ENCODE measurements at regions not wholly inside any gene's neighbourhood (a gene's known extent, or its start where the extent isn't known, plus 50 kb on each side); places are given as distances from the start of the nearest gene placed in this dataset.

DNA sequence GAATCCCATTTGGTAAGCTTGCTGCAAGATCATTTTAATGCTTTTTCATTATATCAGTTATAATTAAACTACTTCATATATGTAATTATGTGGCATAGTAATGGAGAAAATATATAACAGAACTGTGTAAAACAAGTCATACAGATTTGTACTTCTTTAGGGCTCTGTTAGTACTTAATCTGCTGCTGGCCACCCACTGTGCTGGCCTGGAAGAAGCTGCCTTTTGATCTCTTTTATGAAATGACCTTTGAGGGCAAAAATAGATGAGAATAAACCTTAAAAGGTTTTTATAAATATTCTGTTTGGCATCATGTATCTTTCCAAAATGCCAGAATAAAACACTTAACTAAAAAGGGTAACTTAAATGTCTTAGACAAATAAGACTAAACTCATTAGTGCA is 262.9 kb downstream of the ZIC1 start (continued):
- no peak for TF ChIP-seq STAT1 (conservative IDR thresholded peaks at IDR 0.05)
- no peak for TF ChIP-seq NFYA (IDR thresholded peaks at IDR 0.05; ENCODE audit: borderline replicate concordance, low read depth, low read length)

DNA sequence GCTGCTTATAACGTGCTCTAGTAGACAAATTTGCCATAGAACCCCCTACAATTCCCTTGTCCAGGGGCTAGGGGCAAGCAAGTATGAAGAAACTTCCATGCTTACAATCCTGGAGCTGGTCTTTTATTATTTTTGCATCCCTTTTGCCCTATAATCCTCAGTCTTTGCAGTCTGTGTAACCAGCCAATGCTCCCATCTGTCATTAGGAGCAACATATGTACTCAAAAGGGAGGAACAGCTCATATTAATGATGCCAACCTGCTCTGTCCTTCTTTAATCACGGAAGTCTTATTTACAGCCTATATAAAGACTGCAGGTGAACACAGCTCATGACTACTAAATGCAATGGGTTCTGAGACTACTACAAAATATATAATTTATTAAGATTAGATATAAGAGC is 263.3 kb downstream of the ZIC1 start:
- Histone ChIP-seq H2AFZ (ENCODE audit: control insufficient read depth, low read depth, low read length) (no peak overlapping the region), H3K4me3 (no peak overlapping the region), H3K36me3 (ENCODE audit: control insufficient read depth in 2 of 2, insufficient read depth in 2 of 2, low read length in 1 of 2) (no peaks in the 10 kb centered on the region), H3K79me2 (ENCODE audit: control insufficient read depth, insufficient read depth, low read length) (no peaks in the 10 kb centered on the region), H3K9me3 (replicated peaks; ENCODE audit: control insufficient read depth, insufficient read depth, low read length) (no peaks in the 10 kb centered on the region), H3K4me2 (ENCODE audit: control insufficient read depth, insufficient read depth) (no peak overlapping the region), H3K27ac (ENCODE audit: control insufficient read depth, insufficient read depth) (no peak overlapping the region), H3K4me1 (ENCODE audit: control insufficient read depth, insufficient read depth, low read length) (no peaks in the 10 kb centered on the region), H3K27me3 (replicated peaks in 1 of 2; ENCODE audit: control insufficient read depth in 2 of 2, insufficient read depth in 2 of 2, low read length in 1 of 2) (no peaks in the 10 kb centered on the region), H4K20me1 (ENCODE audit: control insufficient read depth, insufficient read depth) (no peaks in the 10 kb centered on the region), H3K9ac (ENCODE audit: control insufficient read depth, insufficient read depth, low read length) (no peak overlapping the region)
- ChIA-PET CTCF (no interaction called here), SMC1A (ENCODE audit: uncharacterized antibody, unreplicated experiment) (interaction anchor here (0.9 to 1.9 kb wide), 5 partner anchors 9 to 273 kb away, joined by 3 to 6 read pairs (median 5); no protein-coding TSS in a partner anchor), POLR2A (no interaction called here), RAD21 (ENCODE audit: unreplicated experiment) (no interaction called here)
- FAIRE-seq (no peak), DNase-seq (ENCODE audit: low read depth, low spot score) (no peak), ATAC-seq (no peak)
- intact Hi-C loops (cut with micrococcal nuclease; ENCODE audit: unreplicated experiment) (no loop called here), in situ Hi-C loops (cut with MboI) (no loop called here)
- no TSS peak for BruUV-seq (replicated peaks)
- 0% methylated on average over 2 of the region's 2 CpGs for WGBS (ENCODE audit: insufficient coverage, insufficient replicate concordance, low lambda C conversion rate, missing lambda C conversion rate)
- TF ChIP-seq EP300 (IDR thresholded peaks at IDR 0.05; ENCODE audit: borderline replicate concordance in 1 of 2, control insufficient read depth in 1 of 2, low read depth in 2 of 2, low read length in 2 of 2) (no peak), RELA (IDR thresholded peaks at IDR 0.05; ENCODE audit: borderline replicate concordance, partially characterized antibody) (no peak), EGR1 (IDR thresholded peaks at IDR 0.05; ENCODE audit: borderline replicate concordance in 1 of 2, low read depth in 2 of 2, low read length in 2 of 2) (no peak), MTA2 (IDR thresholded peaks at IDR 0.05; ENCODE audit: low read depth) (no peak), RBBP5 (conservative IDR thresholded peaks at IDR 0.05) (no peak), CBFB (IDR thresholded peaks at IDR 0.05; ENCODE audit: low read depth) (no peak)
- TF ChIP-seq, protein P1, sequence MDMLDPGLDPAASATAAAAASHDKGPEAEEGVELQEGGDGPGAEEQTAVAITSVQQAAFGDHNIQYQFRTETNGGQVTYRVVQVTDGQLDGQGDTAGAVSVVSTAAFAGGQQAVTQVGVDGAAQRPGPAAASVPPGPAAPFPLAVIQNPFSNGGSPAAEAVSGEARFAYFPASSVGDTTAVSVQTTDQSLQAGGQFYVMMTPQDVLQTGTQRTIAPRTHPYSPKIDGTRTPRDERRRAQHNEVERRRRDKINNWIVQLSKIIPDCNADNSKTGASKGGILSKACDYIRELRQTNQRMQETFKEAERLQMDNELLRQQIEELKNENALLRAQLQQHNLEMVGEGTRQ (IDR thresholded peaks at IDR 0.05; ENCODE audit: borderline replicate concordance, low read depth, low read length), result no peak
- TF ChIP-seq, protein P2, sequence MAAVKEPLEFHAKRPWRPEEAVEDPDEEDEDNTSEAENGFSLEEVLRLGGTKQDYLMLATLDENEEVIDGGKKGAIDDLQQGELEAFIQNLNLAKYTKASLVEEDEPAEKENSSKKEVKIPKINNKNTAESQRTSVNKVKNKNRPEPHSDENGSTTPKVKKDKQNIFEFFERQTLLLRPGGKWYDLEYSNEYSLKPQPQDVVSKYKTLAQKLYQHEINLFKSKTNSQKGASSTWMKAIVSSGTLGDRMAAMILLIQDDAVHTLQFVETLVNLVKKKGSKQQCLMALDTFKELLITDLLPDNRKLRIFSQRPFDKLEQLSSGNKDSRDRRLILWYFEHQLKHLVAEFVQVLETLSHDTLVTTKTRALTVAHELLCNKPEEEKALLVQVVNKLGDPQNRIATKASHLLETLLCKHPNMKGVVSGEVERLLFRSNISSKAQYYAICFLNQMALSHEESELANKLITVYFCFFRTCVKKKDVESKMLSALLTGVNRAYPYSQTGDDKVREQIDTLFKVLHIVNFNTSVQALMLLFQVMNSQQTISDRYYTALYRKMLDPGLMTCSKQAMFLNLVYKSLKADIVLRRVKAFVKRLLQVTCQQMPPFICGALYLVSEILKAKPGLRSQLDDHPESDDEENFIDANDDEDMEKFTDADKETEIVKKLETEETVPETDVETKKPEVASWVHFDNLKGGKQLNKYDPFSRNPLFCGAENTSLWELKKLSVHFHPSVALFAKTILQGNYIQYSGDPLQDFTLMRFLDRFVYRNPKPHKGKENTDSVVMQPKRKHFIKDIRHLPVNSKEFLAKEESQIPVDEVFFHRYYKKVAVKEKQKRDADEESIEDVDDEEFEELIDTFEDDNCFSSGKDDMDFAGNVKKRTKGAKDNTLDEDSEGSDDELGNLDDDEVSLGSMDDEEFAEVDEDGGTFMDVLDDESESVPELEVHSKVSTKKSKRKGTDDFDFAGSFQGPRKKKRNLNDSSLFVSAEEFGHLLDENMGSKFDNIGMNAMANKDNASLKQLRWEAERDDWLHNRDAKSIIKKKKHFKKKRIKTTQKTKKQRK (IDR thresholded peaks at IDR 0.05; ENCODE audit: low read depth, low read length), result no peak
- TF ChIP-seq, protein P3, sequence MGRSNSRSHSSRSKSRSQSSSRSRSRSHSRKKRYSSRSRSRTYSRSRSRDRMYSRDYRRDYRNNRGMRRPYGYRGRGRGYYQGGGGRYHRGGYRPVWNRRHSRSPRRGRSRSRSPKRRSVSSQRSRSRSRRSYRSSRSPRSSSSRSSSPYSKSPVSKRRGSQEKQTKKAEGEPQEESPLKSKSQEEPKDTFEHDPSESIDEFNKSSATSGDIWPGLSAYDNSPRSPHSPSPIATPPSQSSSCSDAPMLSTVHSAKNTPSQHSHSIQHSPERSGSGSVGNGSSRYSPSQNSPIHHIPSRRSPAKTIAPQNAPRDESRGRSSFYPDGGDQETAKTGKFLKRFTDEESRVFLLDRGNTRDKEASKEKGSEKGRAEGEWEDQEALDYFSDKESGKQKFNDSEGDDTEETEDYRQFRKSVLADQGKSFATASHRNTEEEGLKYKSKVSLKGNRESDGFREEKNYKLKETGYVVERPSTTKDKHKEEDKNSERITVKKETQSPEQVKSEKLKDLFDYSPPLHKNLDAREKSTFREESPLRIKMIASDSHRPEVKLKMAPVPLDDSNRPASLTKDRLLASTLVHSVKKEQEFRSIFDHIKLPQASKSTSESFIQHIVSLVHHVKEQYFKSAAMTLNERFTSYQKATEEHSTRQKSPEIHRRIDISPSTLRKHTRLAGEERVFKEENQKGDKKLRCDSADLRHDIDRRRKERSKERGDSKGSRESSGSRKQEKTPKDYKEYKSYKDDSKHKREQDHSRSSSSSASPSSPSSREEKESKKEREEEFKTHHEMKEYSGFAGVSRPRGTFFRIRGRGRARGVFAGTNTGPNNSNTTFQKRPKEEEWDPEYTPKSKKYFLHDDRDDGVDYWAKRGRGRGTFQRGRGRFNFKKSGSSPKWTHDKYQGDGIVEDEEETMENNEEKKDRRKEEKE (IDR thresholded peaks at IDR 0.05), result no peak
- TF ChIP-seq, protein P4, sequence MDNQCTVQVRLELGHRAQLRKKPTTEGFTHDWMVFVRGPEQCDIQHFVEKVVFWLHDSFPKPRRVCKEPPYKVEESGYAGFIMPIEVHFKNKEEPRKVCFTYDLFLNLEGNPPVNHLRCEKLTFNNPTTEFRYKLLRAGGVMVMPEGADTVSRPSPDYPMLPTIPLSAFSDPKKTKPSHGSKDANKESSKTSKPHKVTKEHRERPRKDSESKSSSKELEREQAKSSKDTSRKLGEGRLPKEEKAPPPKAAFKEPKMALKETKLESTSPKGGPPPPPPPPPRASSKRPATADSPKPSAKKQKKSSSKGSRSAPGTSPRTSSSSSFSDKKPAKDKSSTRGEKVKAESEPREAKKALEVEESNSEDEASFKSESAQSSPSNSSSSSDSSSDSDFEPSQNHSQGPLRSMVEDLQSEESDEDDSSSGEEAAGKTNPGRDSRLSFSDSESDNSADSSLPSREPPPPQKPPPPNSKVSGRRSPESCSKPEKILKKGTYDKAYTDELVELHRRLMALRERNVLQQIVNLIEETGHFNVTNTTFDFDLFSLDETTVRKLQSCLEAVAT (IDR thresholded peaks at IDR 0.05), result no peak
